AG09319 (cell line): ENCODE measurements at regions not wholly inside any gene's neighbourhood (a gene's known extent, or its start where the extent isn't known, plus 50 kb on each side); places are given as distances from the start of the nearest gene placed in this dataset.

Experiments used
- DNase-seq: peaks from one replicate; pipeline ENCODE4 v3.0.0-alpha.2; 2010; ENCODE audit warnings: low read depth; ENCODE audit errors: extremely low read depth
- TF ChIP-seq, protein P1 (sequence below): IDR thresholded peaks from 2 replicates; pipeline ENCODE4 v1.5.1; 2011; ENCODE audit warnings: low read depth, mild to moderate bottlenecking, inconsistent platforms, low read length, moderate library complexity

DNA sequence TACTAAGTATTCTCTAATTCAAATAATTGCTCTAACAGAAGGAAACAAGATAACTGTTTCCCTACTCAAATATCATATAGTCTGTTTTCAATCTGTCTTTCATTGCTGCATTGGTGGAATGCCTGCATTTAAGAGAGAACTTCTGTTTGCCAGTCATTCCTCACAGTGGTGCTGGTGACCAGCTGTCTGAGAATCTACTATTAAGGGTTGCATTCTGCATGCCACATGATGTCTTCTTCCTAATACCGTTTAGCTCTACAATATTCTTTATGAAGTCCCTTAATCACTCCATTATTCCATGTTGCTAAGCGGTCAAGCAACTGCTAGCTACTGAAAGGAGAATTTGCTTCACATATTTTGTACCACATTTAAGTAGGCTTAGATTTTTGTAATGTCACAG, 167.1 kb upstream of the CENPE start:
- no peak for DNase-seq
- TF ChIP-seq, protein P1, sequence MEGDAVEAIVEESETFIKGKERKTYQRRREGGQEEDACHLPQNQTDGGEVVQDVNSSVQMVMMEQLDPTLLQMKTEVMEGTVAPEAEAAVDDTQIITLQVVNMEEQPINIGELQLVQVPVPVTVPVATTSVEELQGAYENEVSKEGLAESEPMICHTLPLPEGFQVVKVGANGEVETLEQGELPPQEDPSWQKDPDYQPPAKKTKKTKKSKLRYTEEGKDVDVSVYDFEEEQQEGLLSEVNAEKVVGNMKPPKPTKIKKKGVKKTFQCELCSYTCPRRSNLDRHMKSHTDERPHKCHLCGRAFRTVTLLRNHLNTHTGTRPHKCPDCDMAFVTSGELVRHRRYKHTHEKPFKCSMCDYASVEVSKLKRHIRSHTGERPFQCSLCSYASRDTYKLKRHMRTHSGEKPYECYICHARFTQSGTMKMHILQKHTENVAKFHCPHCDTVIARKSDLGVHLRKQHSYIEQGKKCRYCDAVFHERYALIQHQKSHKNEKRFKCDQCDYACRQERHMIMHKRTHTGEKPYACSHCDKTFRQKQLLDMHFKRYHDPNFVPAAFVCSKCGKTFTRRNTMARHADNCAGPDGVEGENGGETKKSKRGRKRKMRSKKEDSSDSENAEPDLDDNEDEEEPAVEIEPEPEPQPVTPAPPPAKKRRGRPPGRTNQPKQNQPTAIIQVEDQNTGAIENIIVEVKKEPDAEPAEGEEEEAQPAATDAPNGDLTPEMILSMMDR, result no peak

DNA sequence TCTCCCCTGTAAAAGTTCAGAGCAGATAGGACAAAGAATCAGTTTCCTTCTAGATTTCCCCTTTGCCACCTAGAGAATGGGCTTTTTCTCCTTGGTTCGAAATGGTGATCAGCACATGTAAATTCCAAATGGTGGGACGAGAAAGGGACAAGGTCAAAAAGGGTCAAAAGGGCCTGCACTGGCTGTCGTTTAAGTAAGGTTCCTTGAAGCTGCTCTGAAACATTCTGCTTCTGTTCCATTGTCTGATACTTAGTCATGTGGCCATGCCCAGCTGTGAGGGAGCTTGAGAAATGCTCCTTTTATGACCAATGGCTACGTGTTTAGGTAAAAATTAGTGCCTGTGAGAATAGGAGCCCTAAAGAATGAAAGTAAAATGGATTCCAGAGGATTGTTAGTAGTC, 165.9 kb upstream of the CENPE start:
- TF ChIP-seq, protein P1, result no peak
- no peak for DNase-seq

DNA sequence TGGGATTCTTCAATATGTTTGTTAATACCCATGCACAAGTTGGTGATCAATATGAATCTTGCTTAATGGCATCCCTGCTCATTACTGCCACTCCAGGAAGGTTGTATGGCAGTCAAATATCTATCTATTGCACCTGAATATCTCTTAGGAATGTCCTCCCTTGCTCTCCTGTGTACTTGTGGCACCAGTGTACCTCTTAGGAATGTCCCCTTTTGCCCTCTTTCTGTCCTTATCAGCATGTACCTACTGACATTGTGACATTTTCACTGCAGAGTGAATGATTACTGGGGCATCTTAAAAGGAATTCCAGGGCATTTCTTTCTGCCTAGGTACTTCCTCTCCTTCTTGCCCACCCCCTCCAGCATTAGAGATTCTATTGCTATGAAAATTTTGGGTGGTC, 163.8 kb upstream of the CENPE start:
- DNase-seq, result no peak
- TF ChIP-seq, protein P1, result no peak

DNA sequence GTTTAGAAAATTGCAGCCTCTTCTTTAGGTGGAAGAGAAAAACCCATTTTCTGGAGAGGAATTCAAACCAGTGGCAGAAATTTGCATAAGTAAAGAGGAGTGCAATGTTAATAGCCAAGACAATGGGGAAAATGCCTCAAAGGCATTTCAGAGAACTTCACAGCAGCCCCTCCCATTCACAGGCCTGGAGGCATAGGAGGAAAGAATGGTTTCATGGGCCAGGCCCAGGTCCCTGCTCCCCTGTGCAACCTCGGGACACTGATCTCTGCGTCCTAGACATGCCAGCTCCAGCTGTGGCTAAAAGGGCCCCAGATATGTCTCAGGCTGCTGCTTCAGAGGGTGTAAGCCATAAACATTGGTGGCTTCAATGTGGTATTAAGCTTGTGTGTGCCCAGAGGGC, 161.8 kb upstream of the CENPE start:
- DNase-seq, result no peak
- TF ChIP-seq, protein P1, result no peak

DNA sequence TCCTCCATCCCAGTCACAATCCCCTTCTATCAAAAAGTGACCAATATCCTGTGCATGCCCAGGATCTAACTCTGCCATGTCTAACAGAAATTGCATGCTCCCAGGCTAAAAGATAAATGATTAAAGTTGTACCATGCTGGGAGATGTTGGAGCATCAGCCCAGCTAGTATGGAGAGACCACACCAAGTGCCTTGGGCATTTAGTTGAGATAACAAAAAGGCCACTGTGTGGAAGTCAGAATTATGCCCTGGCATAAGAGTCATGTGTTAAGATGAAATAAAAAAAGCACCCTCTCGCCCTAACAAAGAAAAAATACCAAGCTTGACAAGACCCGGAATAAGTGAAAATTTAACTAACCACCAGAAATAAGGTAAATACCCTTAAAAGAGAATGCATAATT, 155.9 kb upstream of the CENPE start:
- DNase-seq, result no peak
- TF ChIP-seq, protein P1, result no peak

DNA sequence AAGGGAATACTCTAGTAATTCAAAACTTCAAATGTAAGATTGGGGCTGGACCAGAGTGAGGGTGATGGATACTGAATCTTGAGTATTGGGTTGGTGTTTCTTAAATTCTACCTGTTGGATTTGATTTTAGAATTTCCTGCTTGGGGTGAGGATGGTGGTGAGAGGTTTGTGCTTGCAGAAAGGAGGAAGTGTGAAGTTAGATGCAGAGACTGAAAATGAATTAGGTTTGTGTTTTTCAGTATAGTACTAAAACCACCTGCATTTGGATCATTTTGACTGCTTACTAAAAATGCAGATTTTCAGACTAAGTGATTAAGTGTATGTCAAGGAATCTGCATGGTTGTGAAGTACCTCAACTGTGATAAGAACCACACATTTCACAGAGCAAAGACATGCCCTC, 131.5 kb upstream of the CENPE start:
- no peak for DNase-seq
- TF ChIP-seq, protein P1, result no peak

DNA sequence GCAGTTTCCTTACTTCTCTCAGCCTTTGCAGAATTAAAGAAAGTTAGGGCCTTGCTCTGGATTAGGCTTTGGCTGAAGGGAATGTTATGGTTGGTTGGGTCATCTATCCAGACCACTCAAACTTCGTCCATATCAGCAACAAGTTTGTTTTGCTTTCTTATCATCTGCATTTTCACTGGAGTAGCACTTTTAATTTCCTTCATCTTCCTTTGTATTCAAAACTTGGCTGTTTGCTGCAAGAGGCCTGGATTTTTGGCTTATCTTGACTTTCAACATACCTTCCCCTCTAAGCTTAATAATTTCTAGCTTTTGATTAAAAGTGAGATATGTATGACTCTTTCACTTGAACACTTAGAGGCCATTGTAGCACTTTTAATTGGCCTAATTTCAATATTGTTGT, 126.7 kb upstream of the CENPE start:
- TF ChIP-seq, protein P1, result no peak

More for the DNA sequence above, 126.7 kb upstream of the CENPE start:
- DNase-seq, result no peak
